HepG2 (cell line): ENCODE measurements at regions not wholly inside any gene's neighbourhood (a gene's known extent, or its start where the extent isn't known, plus 50 kb on each side); places are given as distances from the start of the nearest gene placed in this dataset.

ENCODE experiments used
- ATAC-seq: fragments of 200-7000 bp; cut with Tn5 transposase; 3 replicates; pipeline ENCODE4 v1.9.1; 2020; ENCODE audit warnings: mild to moderate bottlenecking, moderate library complexity
- BruUV-seq: library from RNA; stranded (reverse); fragments of 400-500 nt; replicated peaks from 2 replicates; lab custom pipeline; 2021; lab: Mats Ljungman, UMichigan
- CTCF ChIA-PET: fragments of 300-600 bp; formaldehyde crosslinking; extraction: SDS; loops from one replicate; lab custom pipeline; 2021; ENCODE audit warnings: low total read pairs, inconsistent platforms, low intra/inter-chr PET ratio; lab: Yijun Ruan, JAX
- POLR2A ChIA-PET: fragments of 350-600 bp; sonication (Branson Sonifier 250); formaldehyde crosslinking; loops from one replicate; lab custom pipeline; 2020; ENCODE audit warnings: antibody characterized with exemption, inconsistent platforms; lab: Yijun Ruan, JAX
- DNase-seq: peaks from one replicate; pipeline ENCODE4 v3.0.0-alpha.2; 2015; ENCODE audit warnings: low spot score
- FAIRE-seq: peaks from 3 replicates; lab custom pipeline; 2011; peaks lifted over from hg19 to GRCh38; lab: Jason Lieb, UNC
- H2AFZ ChIP-seq: one replicate; pipeline ENCODE4 v1.6.1; 2011; ENCODE audit warnings: low read length, inconsistent platforms
- H3K27ac ChIP-seq: fragments of 300-600 bp; 3 replicates; pipeline ENCODE4 v1.8.0; 2011; ENCODE audit warnings: mixed run types, mild to moderate bottlenecking, mixed read lengths, low read length, inconsistent platforms; ENCODE audit not compliant: insufficient read depth; ENCODE audit errors: extremely low read length
- H3K27me3 ChIP-seq, 2 experiments: fragments of 200-600 bp in 1 of 2; 2 replicates in 1 of 2; 3 replicates in 1 of 2; pipeline versions ENCODE4 v1.6.0 to v1.8.0; 2011; ENCODE audit warnings: low read length in 2 of 2, mild to moderate bottlenecking in 2 of 2, moderate library complexity in 2 of 2, inconsistent platforms in 1 of 2; ENCODE audit not compliant: insufficient read depth in 2 of 2, control insufficient read depth in 1 of 2
- H3K36me3 ChIP-seq, 2 experiments: fragments of 200-600 bp in 1 of 2; replicated peaks in 1 of 2; 2 replicates in 1 of 2; 3 replicates in 1 of 2; pipeline versions ENCODE4 v1.5.1 to v1.8.0; 2011; ENCODE audit warnings: low read length in 2 of 2, inconsistent platforms in 1 of 2; ENCODE audit not compliant: insufficient read depth in 2 of 2, control insufficient read depth in 1 of 2
- H3K4me1 ChIP-seq: 2 replicates; pipeline ENCODE4 v1.5.1; 2012; ENCODE audit warnings: low read length, inconsistent platforms; ENCODE audit not compliant: insufficient read depth
- H3K4me2 ChIP-seq: 2 replicates; pipeline ENCODE4 v1.6.0; 2011; ENCODE audit warnings: low read depth, low read length, inconsistent platforms
- H3K4me3 ChIP-seq, 3 experiments: fragments of 200-600 bp in 1 of 3; sonication (generic), shearing (Covaris generic) in 1 of 3; replicated peaks in 1 of 3; 2 replicates each; pipeline ENCODE4 v1.5.1; 2011 to 2016; ENCODE audit warnings: low read length in 3 of 3, inconsistent platforms in 2 of 3, low read depth in 2 of 3, mild to moderate bottlenecking in 2 of 3, control low read depth in 1 of 3, mixed read lengths in 1 of 3; ENCODE audit not compliant: insufficient read depth in 1 of 3
- H3K79me2 ChIP-seq: one replicate; pipeline ENCODE4 v1.6.1; 2011; ENCODE audit warnings: low read length, inconsistent platforms; ENCODE audit not compliant: insufficient read depth
- H3K9ac ChIP-seq: 2 replicates; pipeline ENCODE4 v1.6.0; 2011; ENCODE audit warnings: mild to moderate bottlenecking, low read depth, low read length, inconsistent platforms; ENCODE audit not compliant: insufficient read depth
- H3K9me3 ChIP-seq: 2 replicates; pipeline ENCODE4 v1.5.1; 2012; ENCODE audit warnings: mild to moderate bottlenecking, low read length
- H4K20me1 ChIP-seq: 2 replicates; pipeline ENCODE4 v1.6.0; 2011; ENCODE audit warnings: inconsistent platforms, mild to moderate bottlenecking, low read length, moderate library complexity; ENCODE audit not compliant: insufficient read depth
- HDAC1 ChIP-seq: sonication (generic); formaldehyde crosslinking; IDR thresholded peaks from 2 replicates; pipeline ENCODE4 v1.5.1; 2020; ENCODE audit warnings: mild to moderate bottlenecking, missing genetic modification reagents
- SIX4 ChIP-seq: sonication (generic); formaldehyde crosslinking; IDR thresholded peaks from 2 replicates; pipeline ENCODE4 v1.4.0; 2020; ENCODE audit warnings: missing genetic modification reagents
- SOX6 ChIP-seq, 2 experiments: fragments of 450-650 bp in 1 of 2; sonication (generic) in 1 of 2; formaldehyde crosslinking in 1 of 2; IDR thresholded peaks; 2 replicates each; pipeline versions ENCODE4 v1.4.0 to v1.6.1; 2017 to 2020; ENCODE audit warnings: antibody characterized with exemption in 1 of 2, mild to moderate bottlenecking in 1 of 2, missing genetic modification reagents in 1 of 2
- TBP ChIP-seq: sonication (generic); formaldehyde crosslinking; IDR thresholded peaks from 2 replicates; pipeline ENCODE4 v1.5.0; 2020; ENCODE audit warnings: missing genetic modification reagents
- TCF7 ChIP-seq: sonication (generic); IDR thresholded peaks from 2 replicates; pipeline ENCODE4 v1.6.1; 2016; ENCODE audit warnings: antibody characterized with exemption, low read depth
- ZFP1 ChIP-seq: IDR thresholded peaks from 2 replicates; pipeline ENCODE4 v1.6.1; 2016
- ZNF253 ChIP-seq: sonication (generic); formaldehyde crosslinking; IDR thresholded peaks from 2 replicates; pipeline ENCODE4 v1.8.0; 2022; ENCODE audit warnings: mild to moderate bottlenecking, missing genetic modification reagents, borderline replicate concordance
- WGBS: methylation state at CpG from one replicate; pipeline ENCODE4 v1.1.6; 2017; ENCODE audit warnings: low lambda C conversion rate; 5-methylcytosine and 5-hydroxymethylcytosine counted together
- in situ Hi-C: cut with HindIII; loops from 2 replicates; pipeline ENCODE4 v1.10.0; 2017; ENCODE audit warnings: low pct_unique_long_range_greater_than_20kb; ENCODE audit not compliant: extremely low pct_ligation_motif_present
- intact Hi-C: fragments of 100-400 bp; cut with micrococcal nuclease; formaldehyde crosslinking; loops from one replicate; pipeline ENCODE4 v1.10.0; 2022; ENCODE audit not compliant: unreplicated experiment
- TF ChIP-seq, protein P1 (sequence below): sonication (generic); formaldehyde crosslinking; conservative IDR thresholded peaks from 2 replicates; pipeline ENCODE4 v1.4.0; 2020; ENCODE audit warnings: missing genetic modification reagents
- TF ChIP-seq, protein P2 (sequence below): sonication (generic); formaldehyde crosslinking; IDR thresholded peaks from 2 replicates; pipeline ENCODE4 v1.5.1; 2020; ENCODE audit warnings: missing genetic modification reagents, mild to moderate bottlenecking, borderline replicate concordance

DNA sequence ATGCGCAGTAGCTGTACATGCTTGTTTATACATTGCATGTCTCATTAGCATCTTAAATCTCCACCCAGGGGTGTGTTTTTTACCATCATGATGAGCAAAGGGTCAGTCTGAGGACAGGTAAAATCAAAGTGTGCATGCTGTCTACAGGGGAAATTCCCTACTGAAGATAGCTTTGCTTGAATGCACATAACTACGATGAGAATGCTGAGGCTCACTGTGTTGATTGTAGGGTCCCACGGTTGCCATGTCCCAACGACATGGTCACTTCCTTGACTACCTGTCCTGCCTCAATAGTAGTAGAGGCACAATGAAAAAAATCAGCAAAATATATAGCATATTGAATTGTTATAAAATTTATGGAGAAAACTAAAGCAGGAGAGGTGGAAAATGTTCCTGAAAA, 95.6 kb upstream of the TUSC1 start:
- WGBS = 16% methylated on average over 3 of the region's 4 CpGs
- no peaks in the 10 kb centered on the region for H3K79me2 ChIP-seq
- H3K9ac ChIP-seq = no peak overlapping the region
- no peaks in the 10 kb centered on the region for H4K20me1 ChIP-seq
- intact Hi-C loops (no loop called here), in situ Hi-C loops (no loop called here)
- DNase-seq (no peak), FAIRE-seq (no peak), ATAC-seq (no peak)
- no peak overlapping the region for H2AFZ ChIP-seq
- H3K36me3 ChIP-seq = no peaks in the 10 kb centered on the region
- H3K9me3 ChIP-seq = peaks cover 18% of the 10 kb centered on the region
- no peak overlapping the region for H3K4me3 ChIP-seq
- H3K27me3 ChIP-seq = no peaks in the 10 kb centered on the region
- ChIA-PET CTCF (no interaction called here), POLR2A (no interaction called here)
- no peak overlapping the region for H3K4me2 ChIP-seq
- TF ChIP-seq SIX4 (CRISPR knock-in tag) = no peak
- TF ChIP-seq, protein P1, sequence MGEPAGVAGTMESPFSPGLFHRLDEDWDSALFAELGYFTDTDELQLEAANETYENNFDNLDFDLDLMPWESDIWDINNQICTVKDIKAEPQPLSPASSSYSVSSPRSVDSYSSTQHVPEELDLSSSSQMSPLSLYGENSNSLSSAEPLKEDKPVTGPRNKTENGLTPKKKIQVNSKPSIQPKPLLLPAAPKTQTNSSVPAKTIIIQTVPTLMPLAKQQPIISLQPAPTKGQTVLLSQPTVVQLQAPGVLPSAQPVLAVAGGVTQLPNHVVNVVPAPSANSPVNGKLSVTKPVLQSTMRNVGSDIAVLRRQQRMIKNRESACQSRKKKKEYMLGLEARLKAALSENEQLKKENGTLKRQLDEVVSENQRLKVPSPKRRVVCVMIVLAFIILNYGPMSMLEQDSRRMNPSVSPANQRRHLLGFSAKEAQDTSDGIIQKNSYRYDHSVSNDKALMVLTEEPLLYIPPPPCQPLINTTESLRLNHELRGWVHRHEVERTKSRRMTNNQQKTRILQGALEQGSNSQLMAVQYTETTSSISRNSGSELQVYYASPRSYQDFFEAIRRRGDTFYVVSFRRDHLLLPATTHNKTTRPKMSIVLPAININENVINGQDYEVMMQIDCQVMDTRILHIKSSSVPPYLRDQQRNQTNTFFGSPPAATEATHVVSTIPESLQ (CRISPR knock-in tag) = no peak
- no peak for TF ChIP-seq HDAC1 (CRISPR knock-in tag)
- no peak for TF ChIP-seq SOX6 (IDR thresholded peaks at IDR 0.05)
- no peak for TF ChIP-seq SOX6 (CRISPR knock-in tag; IDR thresholded peaks at IDR 0.05)
- TF ChIP-seq TBP (CRISPR knock-in tag) = no peak
- no peak for TF ChIP-seq ZNF253 (CRISPR knock-in tag)
- no peak for TF ChIP-seq ZFP1 (CRISPR knock-in tag)
- TF ChIP-seq, protein P2, sequence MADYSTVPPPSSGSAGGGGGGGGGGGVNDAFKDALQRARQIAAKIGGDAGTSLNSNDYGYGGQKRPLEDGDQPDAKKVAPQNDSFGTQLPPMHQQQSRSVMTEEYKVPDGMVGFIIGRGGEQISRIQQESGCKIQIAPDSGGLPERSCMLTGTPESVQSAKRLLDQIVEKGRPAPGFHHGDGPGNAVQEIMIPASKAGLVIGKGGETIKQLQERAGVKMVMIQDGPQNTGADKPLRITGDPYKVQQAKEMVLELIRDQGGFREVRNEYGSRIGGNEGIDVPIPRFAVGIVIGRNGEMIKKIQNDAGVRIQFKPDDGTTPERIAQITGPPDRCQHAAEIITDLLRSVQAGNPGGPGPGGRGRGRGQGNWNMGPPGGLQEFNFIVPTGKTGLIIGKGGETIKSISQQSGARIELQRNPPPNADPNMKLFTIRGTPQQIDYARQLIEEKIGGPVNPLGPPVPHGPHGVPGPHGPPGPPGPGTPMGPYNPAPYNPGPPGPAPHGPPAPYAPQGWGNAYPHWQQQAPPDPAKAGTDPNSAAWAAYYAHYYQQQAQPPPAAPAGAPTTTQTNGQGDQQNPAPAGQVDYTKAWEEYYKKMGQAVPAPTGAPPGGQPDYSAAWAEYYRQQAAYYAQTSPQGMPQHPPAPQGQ (CRISPR knock-in tag) = no peak
- no peak for TF ChIP-seq TCF7
- BruUV-seq = no TSS peak
- H3K4me1 ChIP-seq = no peaks in the 10 kb centered on the region
- no peak overlapping the region for H3K27ac ChIP-seq
